Mesothelial cell of epicardium (in vitro differentiated cells): ENCODE measurements at regions not wholly inside any gene's neighbourhood (a gene's known extent, or its start where the extent isn't known, plus 50 kb on each side); places are given as distances from the start of the nearest gene placed in this dataset.
"Not testable (repeated sequence)": the region's sequence is repeated elsewhere in the genome, so short reads cannot be mapped to it uniquely, and the experiment has no call there.

Experiments
- DNase-seq, 2 experiments: peaks; one replicate each; pipeline ENCODE4 v3.0.0; 2021; ENCODE audit warnings: low spot score in 2 of 2; ENCODE audit not compliant: unreplicated experiment in 2 of 2
- H3K27ac Mint-ChIP-seq: 2 replicates; pipeline ENCODE4 v1.8.0; 2021; ENCODE audit warnings: mixed read lengths
- H3K27me3 Mint-ChIP-seq: 2 replicates; pipeline ENCODE4 v1.8.0; 2021; ENCODE audit warnings: low read depth, mixed read lengths
- H3K36me3 Mint-ChIP-seq: 2 replicates; pipeline ENCODE4 v1.8.0; 2021; ENCODE audit warnings: mixed read lengths
- H3K4me1 Mint-ChIP-seq: 2 replicates; pipeline ENCODE4 v1.8.0; 2021; ENCODE audit warnings: mixed read lengths
- H3K4me3 Mint-ChIP-seq: 2 replicates; pipeline ENCODE4 v1.8.0; 2021; ENCODE audit warnings: mild to moderate bottlenecking, moderate library complexity, mixed read lengths
- H3K9me3 Mint-ChIP-seq: 2 replicates; pipeline ENCODE4 v1.8.0; 2021; ENCODE audit warnings: mixed read lengths
- CTCF ChIP-seq: fragments of 200-600 bp; sonication (generic); IDR thresholded peaks from one replicate; pipeline ENCODE4 v1.5.0; 2021; ENCODE audit warnings: antibody characterized with exemption; ENCODE audit not compliant: unreplicated experiment

- H3K9me3 Mint-ChIP-seq, result peaks cover 16% of the 10 kb centered on the region
- DNase-seq, result no peak
- H3K27me3 Mint-ChIP-seq, result no peaks in the 10 kb centered on the region
- H3K4me3 Mint-ChIP-seq, result no peak overlapping the region
- no peaks in the 10 kb centered on the region for H3K36me3 Mint-ChIP-seq
- no peak for TF ChIP-seq CTCF
- no peaks in the 10 kb centered on the region for H3K4me1 Mint-ChIP-seq
- no peak overlapping the region for H3K27ac Mint-ChIP-seq
Observed at GRCh38 chr2:13351068-13351467, 634.3 kb downstream of the TRIB2 start.

- no peak for TF ChIP-seq CTCF
- H3K4me1 Mint-ChIP-seq, result no peaks in the 10 kb centered on the region
- H3K36me3 Mint-ChIP-seq, result no peaks in the 10 kb centered on the region
- no peak overlapping the region for H3K4me3 Mint-ChIP-seq
- peaks cover 19% of the 10 kb centered on the region for H3K9me3 Mint-ChIP-seq
- no peaks in the 10 kb centered on the region for H3K27me3 Mint-ChIP-seq
- H3K27ac Mint-ChIP-seq, result no peak overlapping the region
- no peak for DNase-seq
Observed at GRCh38 chr2:13353083-13353482, 636.3 kb downstream of the TRIB2 start.

- Mint-ChIP-seq H3K4me1 (no peaks in the 10 kb centered on the region), H3K9me3 (peaks cover 16% of the 10 kb centered on the region), H3K27ac (no peak overlapping the region), H3K4me3 (no peak overlapping the region), H3K36me3 (no peaks in the 10 kb centered on the region), H3K27me3 (no peaks in the 10 kb centered on the region)
- TF ChIP-seq CTCF, result no peak
- DNase-seq, result no peak
Observed at GRCh38 chr2:13354031-13354430, 637.3 kb downstream of the TRIB2 start.

- not testable (repeated sequence) for H3K4me1 Mint-ChIP-seq, DNase-seq, H3K27ac Mint-ChIP-seq, H3K27me3 Mint-ChIP-seq, H3K36me3 Mint-ChIP-seq, H3K4me3 Mint-ChIP-seq
- peaks cover 27% of the 10 kb centered on the region for H3K9me3 Mint-ChIP-seq
Observed at GRCh38 chr2:13381928-13382327, 665.2 kb downstream of the TRIB2 start.

GRCh38 chr2:13389172-13389571 lies 672.4 kb downstream of the TRIB2 start:
- H3K4me3 Mint-ChIP-seq, H3K27ac Mint-ChIP-seq, H3K27me3 Mint-ChIP-seq, DNase-seq, H3K36me3 Mint-ChIP-seq, H3K4me1 Mint-ChIP-seq: not testable (repeated sequence)
- peaks cover 12% of the 10 kb centered on the region for H3K9me3 Mint-ChIP-seq

- Mint-ChIP-seq H3K36me3 (no peaks in the 10 kb centered on the region), H3K9me3 (peaks cover 13% of the 10 kb centered on the region), H3K4me1 (no peaks in the 10 kb centered on the region), H3K27me3 (no peaks in the 10 kb centered on the region), H3K27ac (no peak overlapping the region), H3K4me3 (no peak overlapping the region)
- TF ChIP-seq CTCF, result no peak
- DNase-seq, result no peak
Observed at GRCh38 chr2:13390676-13391075, 673.9 kb downstream of the TRIB2 start.

GRCh38 chr2:13401312-13401711 lies 684.6 kb downstream of the TRIB2 start:
- Mint-ChIP-seq H3K9me3 (peaks cover 33% of the 10 kb centered on the region), H3K36me3 (no peaks in the 10 kb centered on the region), H3K27me3 (no peaks in the 10 kb centered on the region), H3K27ac (no peak overlapping the region), H3K4me1 (no peaks in the 10 kb centered on the region), H3K4me3 (no peak overlapping the region)
- TF ChIP-seq CTCF, result no peak
- no peak for DNase-seq
